GM18909 (cell line): ENCODE measurements at regions not wholly inside any gene's neighbourhood (a gene's known extent, or its start where the extent isn't known, plus 50 kb on each side); places are given as distances from the start of the nearest gene placed in this dataset.

Experiments
- ATAC-seq: cut with Tn5 transposase; IDR thresholded peaks from one replicate; pipeline ENCODE4 v1.9.1; 2021; ENCODE audit warnings: mild to moderate bottlenecking; ENCODE audit not compliant: unreplicated experiment, poor library complexity

- ATAC-seq: no peak
Measured at GRCh38 chr4:141395246-141395830, 174.6 kb downstream of the ZNF330 start.

GRCh38 chr4:141395919-141396318 lies 175.2 kb downstream of the ZNF330 start:
- no peak for ATAC-seq

GRCh38 chr4:141402712-141403111 lies 182.0 kb downstream of the ZNF330 start:
- no peak for ATAC-seq

- ATAC-seq: no peak
Measured at GRCh38 chr4:141403782-141404181, 183.1 kb downstream of the ZNF330 start.

GRCh38 chr4:141406237-141406636 lies 185.5 kb downstream of the ZNF330 start:
- no peak for ATAC-seq

GRCh38 chr4:141409556-141409955 lies 188.9 kb downstream of the ZNF330 start:
- no peak for ATAC-seq

GRCh38 chr4:141410839-141411238 lies 190.1 kb downstream of the ZNF330 start:
- ATAC-seq: no peak

- ATAC-seq: no peak
Measured at GRCh38 chr4:141411936-141412335, 191.2 kb downstream of the ZNF330 start.

- ATAC-seq: no peak
Measured at GRCh38 chr4:141413366-141413765, 192.7 kb downstream of the ZNF330 start.

- ATAC-seq: no peak
Measured at GRCh38 chr4:141415651-141416050, 195.0 kb downstream of the ZNF330 start.

GRCh38 chr4:141416219-141416618 lies 195.5 kb downstream of the ZNF330 start:
- ATAC-seq: no peak

GRCh38 chr4:141416677-141417363 lies 196.1 kb downstream of the ZNF330 start:
- no peak for ATAC-seq

- ATAC-seq: no peak
Measured at GRCh38 chr4:141417387-141417786, 196.7 kb downstream of the ZNF330 start.

- ATAC-seq: no peak
Measured at GRCh38 chr4:141425124-141425523, 204.4 kb downstream of the ZNF330 start.

- no peak for ATAC-seq
Measured at GRCh38 chr4:141427726-141428296, 207.1 kb downstream of the ZNF330 start.

GRCh38 chr4:141429933-141430332 lies 206.4 kb upstream of the IL15 start:
- ATAC-seq: no peak

- ATAC-seq: no peak
Measured at GRCh38 chr4:141430686-141431085, 205.7 kb upstream of the IL15 start.

GRCh38 chr4:141432000-141432712 lies 204.2 kb upstream of the IL15 start:
- ATAC-seq: no peak

GRCh38 chr4:141435446-141436225 lies 200.7 kb upstream of the IL15 start:
- no peak for ATAC-seq

- no peak for ATAC-seq
Measured at GRCh38 chr4:141439223-141439622, 197.2 kb upstream of the IL15 start.
